Activated T-helper 1 cell treated with Interleukin-2 at 50 U/mL for 16 hours (primary cell): ENCODE measurements at regions not wholly inside any gene's neighbourhood (a gene's known extent, or its start where the extent isn't known, plus 50 kb on each side); places are given as distances from the start of the nearest gene placed in this dataset.

ENCODE experiments used
- DNase-seq: peaks from one replicate; pipeline ENCODE4 v3.0.0-alpha.2; 2020; ENCODE audit warnings: low read depth

DNA sequence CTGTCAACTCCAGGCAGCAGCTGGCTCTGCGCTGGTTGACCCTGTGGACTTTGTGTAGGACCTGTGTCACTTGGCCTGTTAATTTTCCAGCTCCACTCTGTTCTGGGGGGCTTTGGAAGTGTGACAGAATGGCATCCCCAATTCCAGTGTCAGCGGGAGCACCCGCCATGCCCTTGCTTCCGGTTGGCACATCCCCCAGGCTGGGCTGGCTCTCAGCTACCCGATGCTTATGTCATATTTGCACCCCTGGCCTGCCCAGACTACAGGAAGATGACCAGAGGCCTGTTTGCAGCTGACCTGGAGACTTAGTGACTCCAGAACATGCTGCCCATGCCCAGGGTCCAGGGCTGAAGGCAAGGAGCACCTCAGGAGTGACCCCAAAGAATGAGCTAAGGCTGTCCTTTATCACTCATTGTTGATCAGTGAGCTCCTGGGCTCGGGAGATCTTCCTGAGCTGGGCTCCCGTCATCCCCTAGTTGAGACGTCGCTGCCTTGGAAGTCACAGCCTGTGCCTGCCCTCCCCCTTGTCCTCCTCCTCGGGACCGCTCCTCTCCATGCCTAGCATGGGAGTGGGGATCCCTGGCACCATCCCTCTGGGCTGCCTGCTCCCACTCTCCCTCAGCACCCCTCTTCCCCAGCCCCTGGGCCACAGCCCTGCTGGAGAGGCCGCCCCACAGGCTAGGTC, 163.4 kb upstream of the RTL1 start:
- no peak for DNase-seq

DNA sequence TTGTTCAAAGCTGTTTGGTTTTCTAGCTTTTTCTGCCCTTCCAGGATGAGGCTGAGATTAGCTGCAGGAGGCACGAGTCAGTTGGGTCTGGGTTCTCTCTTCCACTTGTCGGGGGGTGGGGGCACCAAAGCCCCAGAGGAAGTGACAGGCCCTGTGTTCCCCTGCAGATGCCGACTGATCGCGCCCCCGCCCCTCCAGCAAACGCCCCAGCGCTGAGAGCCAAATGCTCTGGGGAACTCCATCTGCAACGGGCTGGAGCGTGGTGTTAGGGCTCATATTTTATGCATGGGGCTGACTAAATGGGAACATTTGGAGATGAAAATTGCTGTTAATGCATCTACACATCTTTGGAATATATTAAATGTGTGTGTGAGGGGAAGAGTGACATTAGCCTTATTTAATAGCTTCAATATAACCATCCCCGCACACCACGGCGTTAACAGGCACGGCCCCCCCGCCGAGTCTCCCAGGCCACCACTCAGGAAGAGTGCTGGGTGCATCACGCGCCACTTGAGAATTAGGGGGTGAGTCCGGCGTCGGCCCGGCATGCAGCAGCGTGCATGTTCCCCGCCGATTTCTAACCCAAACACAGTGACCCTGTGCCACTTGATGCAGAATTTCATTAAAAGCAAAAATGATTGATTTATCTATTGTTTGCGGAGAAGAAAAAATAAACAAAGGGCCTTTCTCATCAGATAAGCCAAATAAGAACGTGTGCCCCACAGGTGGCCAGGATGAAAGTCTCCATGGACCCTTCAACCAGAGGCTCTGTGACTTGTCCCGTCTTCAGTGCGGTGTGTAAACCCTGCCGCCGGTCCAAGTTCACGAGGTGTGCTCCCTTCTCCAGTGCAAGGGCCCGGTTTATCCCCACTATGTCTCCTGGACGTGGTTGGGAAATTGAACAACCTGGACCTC, 165.0 kb upstream of the RTL1 start:
- no peak for DNase-seq

DNA sequence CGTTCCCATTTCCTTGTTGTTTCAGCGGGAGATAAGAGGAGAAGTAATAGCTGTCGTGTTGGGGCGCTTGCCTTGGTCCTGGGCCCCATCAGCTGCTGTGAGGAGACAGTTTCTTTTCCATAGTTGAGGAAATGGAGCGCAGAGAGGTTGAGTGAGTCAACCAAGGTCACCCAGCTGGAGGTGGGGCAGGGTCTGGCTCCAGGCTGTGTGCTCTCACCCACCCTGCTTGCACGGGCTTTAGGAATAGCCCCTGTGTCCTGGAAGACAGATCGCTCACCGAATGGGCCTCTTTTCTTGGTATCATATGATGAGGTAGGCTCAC, 165.7 kb upstream of the RTL1 start:
- DNase-seq: no peak

DNA sequence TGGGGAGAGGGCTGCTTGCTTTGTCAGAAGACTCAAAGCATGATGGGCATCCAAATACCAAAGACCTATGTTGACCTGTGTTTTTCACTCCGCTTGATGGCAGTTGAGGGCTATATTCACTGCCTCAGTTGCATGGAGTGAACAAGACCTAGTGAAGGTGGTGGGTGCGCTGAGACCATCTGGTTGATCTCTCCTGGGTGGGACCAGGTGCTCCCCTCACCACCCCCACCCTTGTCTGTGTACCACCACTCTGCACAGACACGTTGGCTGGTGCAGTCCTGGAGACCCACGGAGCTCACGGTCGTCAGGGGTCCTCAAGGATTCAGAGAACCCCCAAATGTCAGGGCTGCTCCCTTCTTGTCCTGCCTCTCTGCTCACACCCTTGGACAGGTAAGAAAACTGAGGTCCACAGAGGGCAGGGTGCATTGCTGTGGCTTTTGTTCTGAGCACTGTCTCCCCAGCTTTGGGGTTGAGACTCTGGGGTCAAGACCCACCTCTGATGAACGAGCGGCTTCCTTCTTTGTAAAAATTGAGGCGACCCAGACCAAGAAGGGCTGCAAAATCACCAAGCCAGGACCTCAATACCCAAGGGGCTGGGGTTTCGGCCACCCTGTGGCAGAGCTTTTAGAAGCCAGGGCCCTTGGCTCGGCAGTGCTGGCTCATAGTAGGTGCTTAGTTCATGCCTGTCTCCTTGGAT, 166.3 kb upstream of the RTL1 start:
- no peak for DNase-seq

GRCh38 chr14:101070540-101071492, 167.3 kb upstream of the RTL1 start:
- DNase-seq: no peak

GRCh38 chr14:101071493-101071906, 168.0 kb upstream of the RTL1 start:
- DNase-seq: no peak

DNA sequence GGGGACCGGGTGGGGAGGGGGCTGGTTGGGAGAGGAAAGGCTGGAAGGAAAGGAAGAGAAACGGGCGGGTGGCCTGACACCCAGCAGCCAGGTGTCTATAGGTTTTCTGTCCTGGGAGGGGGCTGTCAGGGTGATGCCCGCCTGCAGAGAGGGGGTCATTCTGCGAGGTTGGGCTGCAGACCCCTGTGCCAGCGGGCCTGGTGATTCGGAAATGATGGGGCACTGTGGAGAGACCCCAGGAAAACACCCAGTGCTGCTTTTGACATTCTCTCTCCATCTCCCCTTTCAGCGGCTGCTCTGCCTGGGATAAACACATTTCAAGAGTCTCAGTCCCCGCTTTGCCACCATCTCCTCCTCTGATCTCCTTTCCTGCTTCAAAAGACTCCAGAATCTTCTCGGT, 168.5 kb upstream of the RTL1 start:
- DNase-seq: no peak

- no peak for DNase-seq
Observed at GRCh38 chr14:101072531-101072930, 169.0 kb upstream of the RTL1 start.

DNA sequence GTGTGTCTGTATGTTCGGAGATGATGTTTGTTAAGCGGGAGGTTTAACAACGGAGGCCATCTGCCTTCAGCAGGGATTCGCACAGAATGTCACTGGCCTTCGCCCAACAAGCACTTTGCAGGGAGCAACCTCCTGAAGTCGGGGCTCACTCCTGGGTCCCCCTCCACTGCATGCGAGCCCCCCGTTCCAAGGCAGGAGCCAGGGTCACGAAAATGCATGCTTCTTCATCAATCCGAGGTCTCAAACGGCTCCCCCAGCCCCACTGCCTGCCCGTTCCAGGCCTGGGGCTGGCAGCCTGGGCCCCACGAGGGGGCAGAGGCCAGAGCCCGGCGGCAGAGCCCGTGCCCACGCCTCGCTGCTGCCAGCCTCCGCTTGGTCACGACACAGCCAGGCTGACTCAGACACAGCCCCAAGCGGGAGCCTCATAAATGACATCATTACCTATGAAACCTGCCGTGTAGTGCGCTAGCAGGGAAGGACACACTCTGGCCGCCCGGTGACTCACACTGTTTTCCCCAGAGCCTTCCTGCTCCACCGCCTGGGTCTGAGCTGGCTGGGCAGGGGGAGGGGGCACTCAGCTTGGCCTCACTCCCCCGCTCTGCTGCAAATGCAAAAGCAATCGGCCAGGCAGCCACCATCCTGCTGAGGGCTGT, 169.5 kb upstream of the RTL1 start:
- no peak for DNase-seq

DNA sequence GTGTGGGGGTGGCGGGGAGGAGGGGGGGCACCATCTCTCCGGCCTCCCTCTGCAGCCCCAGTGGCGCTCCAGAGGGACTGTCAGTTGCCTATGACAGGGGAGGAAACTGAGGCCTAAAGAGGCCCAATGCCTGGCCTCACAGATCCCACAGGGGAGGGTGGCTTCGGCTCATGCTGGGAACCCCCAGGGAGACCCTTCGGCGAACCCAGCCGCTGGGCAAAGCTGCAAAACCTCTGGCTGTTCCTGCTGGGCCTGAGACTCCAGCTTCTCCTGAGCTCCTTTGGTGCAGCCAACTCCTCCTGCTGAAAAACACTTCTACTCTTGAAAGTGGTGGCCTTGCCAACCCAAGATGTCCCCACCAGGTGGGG, 170.1 kb upstream of the RTL1 start:
- DNase-seq: no peak

- DNase-seq: no peak
Observed at GRCh38 chr14:101074196-101075024, 170.9 kb upstream of the RTL1 start.

DNA sequence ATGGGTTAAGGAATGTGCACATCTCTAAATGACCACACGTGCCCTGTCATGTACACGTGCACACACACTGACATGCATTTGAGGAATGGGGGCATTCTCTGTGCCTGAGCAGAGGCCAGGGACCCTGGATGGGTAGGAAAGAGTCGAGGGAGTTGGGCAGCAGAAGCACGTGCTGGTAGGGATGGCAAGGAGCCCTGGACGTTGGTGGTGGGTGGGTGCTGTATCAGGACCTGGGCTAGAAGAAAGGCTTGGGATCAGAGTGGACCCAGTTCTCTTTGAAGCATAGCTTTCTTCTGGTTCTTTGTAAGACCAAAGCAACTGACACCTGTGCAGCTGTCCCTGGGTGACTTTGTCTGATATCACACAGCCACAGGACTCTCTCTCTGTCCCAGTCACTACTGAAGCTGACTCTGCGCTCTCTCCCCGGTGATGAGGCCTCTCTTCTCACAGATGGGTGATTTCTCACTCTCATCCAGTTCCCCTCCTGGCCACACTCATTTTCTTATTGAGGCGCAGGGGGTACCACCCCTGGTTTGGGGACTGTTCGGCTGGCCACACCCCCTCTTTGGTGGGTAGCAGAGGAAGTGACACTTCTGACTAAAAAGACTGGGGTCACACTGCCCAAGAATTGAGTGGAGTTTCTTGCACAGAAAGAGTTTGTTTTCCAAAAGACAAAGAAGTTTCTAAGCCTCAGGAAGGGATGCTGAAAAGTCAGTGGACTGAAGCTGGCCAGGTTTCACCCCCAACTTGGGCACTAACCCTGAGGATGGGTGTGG, 171.7 kb upstream of the RTL1 start:
- no peak for DNase-seq

DNA sequence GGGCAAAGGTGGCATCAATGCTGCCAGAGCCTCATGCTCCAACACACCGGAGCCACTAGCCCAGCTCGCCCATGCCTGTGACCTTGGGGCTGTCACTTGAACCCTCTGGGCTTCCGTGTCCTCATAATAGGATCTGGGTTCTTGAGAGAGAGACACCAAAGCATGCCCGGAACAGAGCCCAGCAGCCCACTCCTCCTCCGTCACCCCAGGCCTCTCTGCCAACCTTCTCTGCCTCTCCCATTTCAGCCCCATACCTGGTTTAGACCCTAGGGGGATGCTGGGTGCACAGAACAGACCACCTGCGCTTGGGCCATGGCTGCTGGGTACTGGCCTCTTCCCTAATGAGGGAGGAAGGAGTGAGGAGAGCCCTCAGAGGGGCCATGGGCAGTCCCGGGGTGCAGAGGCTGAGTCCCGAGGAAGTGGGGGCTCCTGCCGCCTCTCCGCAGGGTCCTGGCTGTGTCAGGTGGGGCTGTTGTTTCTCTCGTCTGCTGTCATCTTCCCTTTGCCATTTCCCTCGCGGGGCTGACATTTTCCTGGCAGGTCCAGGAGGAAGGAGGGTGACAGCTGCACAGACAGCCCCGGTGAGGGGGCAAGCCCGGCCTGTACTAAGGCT, 172.4 kb upstream of the RTL1 start:
- no peak for DNase-seq

- no peak for DNase-seq
Observed at GRCh38 chr14:101076451-101077198, 173.1 kb upstream of the RTL1 start.

DNA sequence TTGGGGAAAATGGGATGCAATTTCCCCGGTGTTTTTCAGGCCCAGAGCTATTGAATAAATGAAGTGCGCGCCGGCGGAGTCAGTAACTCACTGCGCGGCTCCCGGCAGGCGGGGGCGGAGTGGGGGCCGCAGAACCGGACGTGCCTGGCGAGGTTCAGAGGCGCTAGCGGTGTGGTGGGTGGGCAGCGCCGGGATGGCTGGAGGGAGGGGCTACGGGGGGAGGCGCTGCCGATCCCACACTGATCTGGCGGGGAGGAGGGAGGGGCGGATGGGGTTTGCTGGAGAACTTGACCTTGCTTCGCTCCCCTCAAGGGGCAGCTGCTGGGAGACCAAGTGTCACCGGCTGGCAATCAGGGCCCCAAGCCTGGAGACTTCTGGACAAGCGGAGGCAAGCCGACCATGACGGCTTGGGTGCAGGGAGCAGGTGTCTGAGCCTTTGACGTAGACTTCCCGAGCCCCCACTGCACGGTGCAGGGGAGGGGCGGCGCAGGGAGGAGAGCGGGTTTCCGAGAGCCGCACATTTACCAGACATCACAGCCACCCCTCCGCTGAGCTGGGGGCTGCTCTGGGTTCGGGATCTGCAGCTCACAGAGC, 174.1 kb upstream of the RTL1 start:
- no peak for DNase-seq

- no peak for DNase-seq
Observed at GRCh38 chr14:101078170-101078891, 174.8 kb upstream of the RTL1 start.

DNA sequence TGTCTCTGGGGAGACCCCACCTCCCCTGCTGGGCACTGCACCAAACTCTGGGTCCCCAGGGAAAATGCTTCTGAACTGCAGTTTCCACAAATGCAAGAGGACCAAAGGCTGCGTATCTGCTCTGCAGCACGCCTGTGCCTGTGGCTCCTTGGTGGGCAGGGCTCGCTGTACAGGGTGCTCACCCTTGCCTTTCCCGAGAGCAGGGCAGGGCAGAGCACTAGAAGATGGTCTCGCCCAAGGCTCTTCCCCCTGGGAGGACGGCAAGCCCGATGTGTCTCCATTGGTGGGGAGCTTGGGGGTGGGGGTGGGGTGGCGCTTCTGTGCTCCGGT, 175.3 kb upstream of the RTL1 start:
- DNase-seq: no peak
